Heart left ventricle (tissue), 13 donors: ENCODE measurements at regions not wholly inside any gene's neighbourhood (a gene's known extent, or its start where the extent isn't known, plus 50 kb on each side); places are given as distances from the start of the nearest gene placed in this dataset.

Experiments used
- CTCF ChIP-seq, 12 donors: fragments of 200-600 bp; sonication (generic) in 4 of 12; IDR thresholded peaks; one replicate each; pipeline versions ENCODE4 v1.5.0 to v1.8.0; 2018 to 2022; ENCODE audit warnings: antibody characterized with exemption in 12 of 12, mild to moderate bottlenecking in 5 of 12
- POLR2A ChIP-seq, 2 donors: fragments of 450-650 bp; IDR thresholded peaks; one replicate each; pipeline ENCODE4 v1.6.1; 2017; ENCODE audit warnings: antibody characterized with exemption in 2 of 2, mild to moderate bottlenecking in 2 of 2, moderate library complexity in 2 of 2
- donor health status: ischemic (EF 13 %, LVEDD 7.1; RV severe dilation, severe dysfunction).
- donor health status: DM: no; HTN: yes; CAD: no.
- donor health status: DM: no; HTN: no; CAD: no.
- donor health status: ischemic (EF 25% LVEDD 6.9; RV normal size, moderate dysfunction).
- donor health status: ischemic (EF 25% LVEDD 5.7; RV mildly dilated, moderate dysfunction).
- donor health status: ischemic (EF 35%, LVEDD 5.7; RV mildly dilated, moderate dysfunction).
- donor health status: nonischemic (EF 11% LVEDD 7.7; RV severe dilation, severe dysfunction).
- donor health status: DM: yes; HTN: yes; CAD: no.
- donor health status: PGD.
- donor health status: ischemic (EF 29% LVEDD 5.4; RV normal size, mild dysfunction).
- donor health status: nonischemic (EF 23%, LVEDD 6.1; RV moderate dilation, normal function).

- TF ChIP-seq CTCF (IDR thresholded peaks at IDR 0.05) (no peak), POLR2A (IDR thresholded peaks at IDR 0.05) (no peak)
Measured at GRCh38 chr10:42111661-42112330, 526.6 kb downstream of the ZNF33B start.
